ENCODE measurements at regions not wholly inside any gene's neighbourhood (a gene's known extent, or its start where the extent isn't known, plus 50 kb on each side); places are given as distances from the start of the nearest gene placed in this dataset.

DNA sequence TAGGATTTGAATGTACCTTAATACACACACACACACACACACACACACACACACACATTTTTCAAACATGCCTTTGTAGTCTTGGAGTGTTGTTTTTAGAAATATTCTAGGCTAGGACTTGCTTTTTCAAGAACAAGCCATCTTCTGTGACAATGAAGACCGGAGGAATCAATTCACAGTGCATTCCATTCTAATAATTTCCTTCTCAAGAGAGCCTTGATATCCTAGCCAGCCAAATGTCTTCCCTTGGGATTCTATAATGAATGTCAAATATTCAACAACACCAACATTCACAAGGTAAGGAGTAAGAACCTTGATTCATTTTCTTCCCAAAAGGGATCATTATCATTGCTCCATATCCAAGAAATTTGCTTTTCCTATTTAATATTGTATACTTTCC is 180.3 kb downstream of the SLITRK1 start:
- TF ChIP-seq POLR2A (IDR thresholded peaks at IDR 0.05): no peak
- TF ChIP-seq, protein P1, sequence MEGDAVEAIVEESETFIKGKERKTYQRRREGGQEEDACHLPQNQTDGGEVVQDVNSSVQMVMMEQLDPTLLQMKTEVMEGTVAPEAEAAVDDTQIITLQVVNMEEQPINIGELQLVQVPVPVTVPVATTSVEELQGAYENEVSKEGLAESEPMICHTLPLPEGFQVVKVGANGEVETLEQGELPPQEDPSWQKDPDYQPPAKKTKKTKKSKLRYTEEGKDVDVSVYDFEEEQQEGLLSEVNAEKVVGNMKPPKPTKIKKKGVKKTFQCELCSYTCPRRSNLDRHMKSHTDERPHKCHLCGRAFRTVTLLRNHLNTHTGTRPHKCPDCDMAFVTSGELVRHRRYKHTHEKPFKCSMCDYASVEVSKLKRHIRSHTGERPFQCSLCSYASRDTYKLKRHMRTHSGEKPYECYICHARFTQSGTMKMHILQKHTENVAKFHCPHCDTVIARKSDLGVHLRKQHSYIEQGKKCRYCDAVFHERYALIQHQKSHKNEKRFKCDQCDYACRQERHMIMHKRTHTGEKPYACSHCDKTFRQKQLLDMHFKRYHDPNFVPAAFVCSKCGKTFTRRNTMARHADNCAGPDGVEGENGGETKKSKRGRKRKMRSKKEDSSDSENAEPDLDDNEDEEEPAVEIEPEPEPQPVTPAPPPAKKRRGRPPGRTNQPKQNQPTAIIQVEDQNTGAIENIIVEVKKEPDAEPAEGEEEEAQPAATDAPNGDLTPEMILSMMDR (IDR thresholded peaks at IDR 0.05): no peak
- no peak for TF ChIP-seq EP300 (IDR thresholded peaks at IDR 0.05)

Measured in upper lobe of left lung (tissue), 4 donors.